ENCODE measurements at regions not wholly inside any gene's neighbourhood (a gene's known extent, or its start where the extent isn't known, plus 50 kb on each side); places are given as distances from the start of the nearest gene placed in this dataset.

DNA sequence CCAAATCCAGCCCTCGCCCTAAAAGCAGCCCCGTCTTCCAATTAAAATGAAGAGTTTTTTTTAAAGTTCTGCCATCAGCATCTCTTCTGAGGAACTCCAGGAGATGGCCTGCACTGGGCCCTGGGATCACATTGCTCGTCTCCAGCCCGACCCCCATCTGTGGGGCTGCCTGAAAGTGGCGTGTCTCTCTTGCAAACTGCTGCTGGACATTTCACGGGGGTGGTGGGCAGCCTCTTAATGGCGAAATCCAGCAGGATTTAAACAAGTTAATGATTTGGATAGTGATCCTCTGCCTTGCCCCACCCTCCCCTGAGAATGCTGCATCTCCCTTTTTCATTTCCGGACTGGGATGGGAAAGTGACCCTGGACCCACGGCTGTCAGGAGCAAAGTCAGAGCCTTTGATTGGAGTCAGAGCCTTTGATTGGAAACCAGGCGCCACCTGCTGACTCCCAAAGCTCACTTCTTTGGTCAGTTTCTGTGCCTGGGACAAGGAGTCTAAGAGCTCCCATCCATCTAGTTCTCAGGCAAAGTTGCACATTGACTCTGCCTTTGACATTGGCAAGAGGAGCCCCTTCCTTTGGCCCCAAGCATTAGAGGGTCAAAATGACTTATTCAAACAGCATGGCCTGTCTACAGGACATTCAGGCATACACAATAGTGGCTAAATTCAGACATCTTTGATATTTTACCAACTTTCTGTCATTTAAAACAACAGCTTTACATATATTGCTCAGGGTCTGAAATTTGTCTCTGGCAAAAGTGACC, 155.2 kb downstream of the SH3BP4 start:
- TF ChIP-seq, protein P1, sequence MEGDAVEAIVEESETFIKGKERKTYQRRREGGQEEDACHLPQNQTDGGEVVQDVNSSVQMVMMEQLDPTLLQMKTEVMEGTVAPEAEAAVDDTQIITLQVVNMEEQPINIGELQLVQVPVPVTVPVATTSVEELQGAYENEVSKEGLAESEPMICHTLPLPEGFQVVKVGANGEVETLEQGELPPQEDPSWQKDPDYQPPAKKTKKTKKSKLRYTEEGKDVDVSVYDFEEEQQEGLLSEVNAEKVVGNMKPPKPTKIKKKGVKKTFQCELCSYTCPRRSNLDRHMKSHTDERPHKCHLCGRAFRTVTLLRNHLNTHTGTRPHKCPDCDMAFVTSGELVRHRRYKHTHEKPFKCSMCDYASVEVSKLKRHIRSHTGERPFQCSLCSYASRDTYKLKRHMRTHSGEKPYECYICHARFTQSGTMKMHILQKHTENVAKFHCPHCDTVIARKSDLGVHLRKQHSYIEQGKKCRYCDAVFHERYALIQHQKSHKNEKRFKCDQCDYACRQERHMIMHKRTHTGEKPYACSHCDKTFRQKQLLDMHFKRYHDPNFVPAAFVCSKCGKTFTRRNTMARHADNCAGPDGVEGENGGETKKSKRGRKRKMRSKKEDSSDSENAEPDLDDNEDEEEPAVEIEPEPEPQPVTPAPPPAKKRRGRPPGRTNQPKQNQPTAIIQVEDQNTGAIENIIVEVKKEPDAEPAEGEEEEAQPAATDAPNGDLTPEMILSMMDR (conservative IDR thresholded peaks at IDR 0.05) = peak; percentile 78
- TF ChIP-seq ZFX (IDR thresholded peaks at IDR 0.05) = no peak
